GM12872 (cell line): ENCODE measurements at regions not wholly inside any gene's neighbourhood (a gene's known extent, or its start where the extent isn't known, plus 50 kb on each side); places are given as distances from the start of the nearest gene placed in this dataset.

Experiments
- CTCF ChIP-seq: IDR thresholded peaks from 3 replicates; pipeline ENCODE4 v1.5.1; 2011; ENCODE audit warnings: low read depth, mild to moderate bottlenecking, low read length, moderate library complexity; ENCODE audit not compliant: insufficient read depth

GRCh38 chr2:205872716-205873115, 190.4 kb downstream of the NRP2 start:
- TF ChIP-seq CTCF = no peak

GRCh38 chr2:205869439-205869838, 187.1 kb downstream of the NRP2 start:
- no peak for TF ChIP-seq CTCF

- no peak for TF ChIP-seq CTCF
These were observed 186.6 kb downstream of the NRP2 start for GRCh38 chr2:205868773-205869333.

GRCh38 chr2:205868053-205868452, 185.8 kb downstream of the NRP2 start:
- TF ChIP-seq CTCF = no peak

GRCh38 chr2:205867371-205867770, 185.1 kb downstream of the NRP2 start:
- TF ChIP-seq CTCF = no peak

- TF ChIP-seq CTCF = no peak
These were observed 183.7 kb downstream of the NRP2 start for GRCh38 chr2:205865905-205866441.

- TF ChIP-seq CTCF = no peak
These were observed 182.8 kb downstream of the NRP2 start for GRCh38 chr2:205865056-205865455.
